NCI-H2196 treated with DMSO at 0.1 percent for 48 hours (cell line): ENCODE measurements at regions not wholly inside any gene's neighbourhood (a gene's known extent, or its start where the extent isn't known, plus 50 kb on each side); places are given as distances from the start of the nearest gene placed in this dataset.

ENCODE experiments used
- DNase-seq: peaks from one replicate; lab custom pipeline; 2025; ENCODE audit not compliant: unreplicated experiment; lab: John Stamatoyannopoulos, UW

GRCh38 chrY:14139521-14139920, 83.5 kb downstream of the VCY1B start:
- no peak for DNase-seq

GRCh38 chrY:14145614-14146013, 89.6 kb downstream of the VCY1B start:
- no peak for DNase-seq

GRCh38 chrY:14182776-14183175, 126.7 kb downstream of the VCY1B start:
- DNase-seq: no peak

- DNase-seq: no peak
These were observed 166.0 kb downstream of the VCY1B start for GRCh38 chrY:14222014-14222413.

GRCh38 chrY:14231703-14232102, 175.7 kb downstream of the VCY1B start:
- DNase-seq: no peak

- no peak for DNase-seq
These were observed 179.0 kb downstream of the VCY1B start for GRCh38 chrY:14235070-14235469.

- no peak for DNase-seq
These were observed 182.2 kb downstream of the VCY1B start for GRCh38 chrY:14238277-14238676.

GRCh38 chrY:14246948-14247347, 190.9 kb downstream of the VCY1B start:
- DNase-seq: peak; percentile 7

GRCh38 chrY:14248878-14249576, 193.0 kb downstream of the VCY1B start:
- DNase-seq: no peak

- peak; percentile 1 for DNase-seq
These were observed 200.2 kb downstream of the VCY1B start for GRCh38 chrY:14255965-14256816.

GRCh38 chrY:14256817-14257168, 200.8 kb downstream of the VCY1B start:
- DNase-seq: no peak

GRCh38 chrY:14277029-14277428, 221.0 kb downstream of the VCY1B start:
- no peak for DNase-seq

GRCh38 chrY:14290656-14291375, 233.5 kb upstream of the NLGN4Y start:
- DNase-seq: no peak

- DNase-seq: no peak
These were observed 231.9 kb upstream of the NLGN4Y start for GRCh38 chrY:14292382-14292781.

- DNase-seq: no peak
These were observed 223.6 kb upstream of the NLGN4Y start for GRCh38 chrY:14300775-14301174.

- DNase-seq: no peak
These were observed 222.8 kb upstream of the NLGN4Y start for GRCh38 chrY:14301552-14301951.

GRCh38 chrY:14328677-14329345, 195.5 kb upstream of the NLGN4Y start:
- peak; percentile 75 for DNase-seq

GRCh38 chrY:14330362-14330761, 194.0 kb upstream of the NLGN4Y start:
- no peak for DNase-seq

- no peak for DNase-seq
These were observed 184.8 kb upstream of the NLGN4Y start for GRCh38 chrY:14339524-14339923.

- peak; percentile 40 for DNase-seq
These were observed 183.7 kb upstream of the NLGN4Y start for GRCh38 chrY:14340459-14341143.
